ENCODE measurements at regions not wholly inside any gene's neighbourhood (a gene's known extent, or its start where the extent isn't known, plus 50 kb on each side); places are given as distances from the start of the nearest gene placed in this dataset.

GRCh38 chr12:65637150-65637549, 187.1 kb upstream of the HMGA2 start:
- H4K20me1 ChIP-seq (ENCODE audit: control insufficient read depth, extremely low read depth, insufficient read depth, low read length), result no peaks in the 10 kb centered on the region
- no peak overlapping the region for H3K4me2 ChIP-seq (ENCODE audit: extremely low read depth, insufficient read depth, low read length)
- no peak for TF ChIP-seq EZH2 (IDR thresholded peaks at IDR 0.05; ENCODE audit: low read length, missing control alignments)
- TF ChIP-seq CTCF (conservative IDR thresholded peaks at IDR 0.05 in 1 of 2, IDR thresholded peaks at IDR 0.05 in 1 of 2; ENCODE audit: low read depth in 1 of 2, low read length in 2 of 2), result no peak
- no peak overlapping the region for H2AFZ ChIP-seq (ENCODE audit: low read length)
- H3K27ac ChIP-seq (ENCODE audit: insufficient read depth, low read length), result no peak overlapping the region
- H3K4me1 ChIP-seq (ENCODE audit: control insufficient read depth, extremely low read depth, insufficient read depth, low read length), result peaks cover 33% of the 10 kb centered on the region
- no peaks in the 10 kb centered on the region for H3K36me3 ChIP-seq (ENCODE audit: control insufficient read depth, insufficient read depth, low read length)
- no peaks in the 10 kb centered on the region for H3K79me2 ChIP-seq (ENCODE audit: control insufficient read depth, insufficient read depth, low read length)
- no peak for DNase-seq (ENCODE audit: low read depth in 2 of 2)
- no peaks in the 10 kb centered on the region for H3K9me3 ChIP-seq (ENCODE audit: control insufficient read depth, insufficient read depth, low read depth, low read length)
- H3K27me3 ChIP-seq (ENCODE audit: control insufficient read depth, insufficient read depth, low read length), result no peaks in the 10 kb centered on the region
- H3K9ac ChIP-seq (ENCODE audit: insufficient read depth, low read length), result no peak overlapping the region
- H3K4me3 ChIP-seq (replicated peaks in 1 of 4; ENCODE audit: control extremely low read depth in 1 of 4, insufficient read depth in 1 of 4, low read depth in 3 of 4, low read length in 4 of 4), result no peak overlapping the region

GRCh38 chr12:65637774-65638173, 186.5 kb upstream of the HMGA2 start:
- Histone ChIP-seq H3K4me1 (ENCODE audit: control insufficient read depth, extremely low read depth, insufficient read depth, low read length) (peaks cover 27% of the 10 kb centered on the region), H4K20me1 (ENCODE audit: control insufficient read depth, extremely low read depth, insufficient read depth, low read length) (no peaks in the 10 kb centered on the region), H3K36me3 (ENCODE audit: control insufficient read depth, insufficient read depth, low read length) (no peaks in the 10 kb centered on the region), H3K9me3 (ENCODE audit: control insufficient read depth, insufficient read depth, low read depth, low read length) (no peaks in the 10 kb centered on the region), H2AFZ (ENCODE audit: low read length) (peak overlapping the region; percentile 12), H3K4me2 (ENCODE audit: extremely low read depth, insufficient read depth, low read length) (no peak overlapping the region), H3K79me2 (ENCODE audit: control insufficient read depth, insufficient read depth, low read length) (no peaks in the 10 kb centered on the region), H3K9ac (ENCODE audit: insufficient read depth, low read length) (no peak overlapping the region), H3K27ac (ENCODE audit: insufficient read depth, low read length) (no peak overlapping the region), H3K4me3 (replicated peaks in 1 of 4; ENCODE audit: control extremely low read depth in 1 of 4, insufficient read depth in 1 of 4, low read depth in 3 of 4, low read length in 4 of 4) (no peak overlapping the region), H3K27me3 (ENCODE audit: control insufficient read depth, insufficient read depth, low read length) (no peaks in the 10 kb centered on the region)
- DNase-seq (ENCODE audit: low read depth in 2 of 2), result peak in 1 of 2 donors; percentile 56
- TF ChIP-seq EZH2 (IDR thresholded peaks at IDR 0.05; ENCODE audit: low read length, missing control alignments) (no peak), CTCF (conservative IDR thresholded peaks at IDR 0.05 in 1 of 2, IDR thresholded peaks at IDR 0.05 in 1 of 2; ENCODE audit: low read depth in 1 of 2, low read length in 2 of 2) (no peak)

DNA sequence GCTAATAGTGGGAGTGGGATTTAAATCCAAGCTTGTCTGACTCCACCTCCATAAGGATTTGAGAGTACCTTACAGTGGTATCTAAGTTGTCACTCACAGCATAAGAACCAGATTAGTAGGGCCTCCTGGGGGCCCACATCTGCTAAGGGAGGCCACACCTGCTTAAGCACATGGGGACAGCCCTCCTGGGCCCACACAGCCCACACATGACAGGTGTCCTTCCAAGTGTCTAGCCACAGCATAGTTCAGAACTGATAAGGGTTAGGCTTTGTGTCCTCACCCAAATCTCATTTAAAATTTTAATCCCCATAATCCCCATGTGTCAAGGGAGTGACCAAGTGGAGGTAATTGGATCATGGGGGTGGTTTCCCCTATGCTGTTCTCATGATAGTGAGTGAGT, 186.0 kb upstream of the HMGA2 start:
- no peaks in the 10 kb centered on the region for H4K20me1 ChIP-seq (ENCODE audit: control insufficient read depth, extremely low read depth, insufficient read depth, low read length)
- H3K4me2 ChIP-seq (ENCODE audit: extremely low read depth, insufficient read depth, low read length), result no peak overlapping the region
- H3K4me3 ChIP-seq (replicated peaks in 1 of 4; ENCODE audit: control extremely low read depth in 1 of 4, insufficient read depth in 1 of 4, low read depth in 3 of 4, low read length in 4 of 4), result no peak overlapping the region
- no peaks in the 10 kb centered on the region for H3K27me3 ChIP-seq (ENCODE audit: control insufficient read depth, insufficient read depth, low read length)
- no peaks in the 10 kb centered on the region for H3K36me3 ChIP-seq (ENCODE audit: control insufficient read depth, insufficient read depth, low read length)
- no peak for DNase-seq (ENCODE audit: low read depth in 2 of 2)
- H3K79me2 ChIP-seq (ENCODE audit: control insufficient read depth, insufficient read depth, low read length), result no peaks in the 10 kb centered on the region
- H3K4me1 ChIP-seq (ENCODE audit: control insufficient read depth, extremely low read depth, insufficient read depth, low read length), result peaks cover 27% of the 10 kb centered on the region
- TF ChIP-seq EZH2 (IDR thresholded peaks at IDR 0.05; ENCODE audit: low read length, missing control alignments), result no peak
- TF ChIP-seq CTCF (conservative IDR thresholded peaks at IDR 0.05 in 1 of 2, IDR thresholded peaks at IDR 0.05 in 1 of 2; ENCODE audit: low read depth in 1 of 2, low read length in 2 of 2), result no peak
- H3K9me3 ChIP-seq (ENCODE audit: control insufficient read depth, insufficient read depth, low read depth, low read length), result no peaks in the 10 kb centered on the region
- no peak overlapping the region for H2AFZ ChIP-seq (ENCODE audit: low read length)
- H3K27ac ChIP-seq (ENCODE audit: insufficient read depth, low read length), result no peak overlapping the region
- H3K9ac ChIP-seq (ENCODE audit: insufficient read depth, low read length), result no peak overlapping the region

All from fibroblast of lung (primary cell).